ENCODE measurements at regions not wholly inside any gene's neighbourhood (a gene's known extent, or its start where the extent isn't known, plus 50 kb on each side); places are given as distances from the start of the nearest gene placed in this dataset.

- Histone ChIP-seq H3K27me3 (replicated peaks; ENCODE audit: control insufficient read depth, insufficient read depth, low read length) (no peaks in the 10 kb centered on the region), H3K36me3 (ENCODE audit: control insufficient read depth, insufficient read depth, low read length) (no peaks in the 10 kb centered on the region), H3K4me3 (replicated peaks; ENCODE audit: low read depth, low read length) (no peak overlapping the region)
- TF ChIP-seq CTCF (IDR thresholded peaks at IDR 0.05; ENCODE audit: insufficient read depth, low read length, poor library complexity, severe bottlenecking): no peak
- no peak for DNase-seq (ENCODE audit: extremely low read depth, insufficient read length)
Measured at GRCh38 chr6:48471326-48471725, 360.3 kb upstream of the PTCHD4 start.

GRCh38 chr6:48449002-48449401 lies 338.0 kb upstream of the PTCHD4 start:
- Histone ChIP-seq H3K27me3 (replicated peaks; ENCODE audit: control insufficient read depth, insufficient read depth, low read length) (no peaks in the 10 kb centered on the region), H3K36me3 (ENCODE audit: control insufficient read depth, insufficient read depth, low read length) (no peaks in the 10 kb centered on the region), H3K4me3 (replicated peaks; ENCODE audit: low read depth, low read length) (no peak overlapping the region)
- no peak for TF ChIP-seq CTCF (IDR thresholded peaks at IDR 0.05; ENCODE audit: insufficient read depth, low read length, poor library complexity, severe bottlenecking)
- DNase-seq (ENCODE audit: extremely low read depth, insufficient read length): no peak

DNA sequence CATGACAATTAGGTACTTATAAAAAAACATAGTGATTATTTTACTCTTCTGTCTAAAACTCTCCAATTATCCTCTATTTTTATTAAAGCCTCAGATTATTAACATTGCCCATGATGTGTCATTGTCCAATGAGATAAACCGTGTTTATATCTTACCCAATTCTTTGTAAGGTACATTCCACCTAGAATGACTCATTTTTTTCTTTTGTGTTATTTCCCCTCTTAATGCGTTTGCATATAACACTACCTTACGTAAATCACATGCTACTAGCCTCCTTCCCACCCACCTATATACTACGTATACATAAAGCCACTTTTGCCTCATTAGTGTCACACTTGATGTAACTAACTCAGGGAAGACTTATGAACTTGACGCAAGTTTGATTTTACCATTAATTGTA lies 336.3 kb upstream of the PTCHD4 start:
- no peak for TF ChIP-seq CTCF (IDR thresholded peaks at IDR 0.05; ENCODE audit: insufficient read depth, low read length, poor library complexity, severe bottlenecking)
- Histone ChIP-seq H3K36me3 (ENCODE audit: control insufficient read depth, insufficient read depth, low read length) (no peaks in the 10 kb centered on the region), H3K27me3 (replicated peaks; ENCODE audit: control insufficient read depth, insufficient read depth, low read length) (no peaks in the 10 kb centered on the region), H3K4me3 (replicated peaks; ENCODE audit: low read depth, low read length) (no peak overlapping the region)
- no peak for DNase-seq (ENCODE audit: extremely low read depth, insufficient read length)

DNA sequence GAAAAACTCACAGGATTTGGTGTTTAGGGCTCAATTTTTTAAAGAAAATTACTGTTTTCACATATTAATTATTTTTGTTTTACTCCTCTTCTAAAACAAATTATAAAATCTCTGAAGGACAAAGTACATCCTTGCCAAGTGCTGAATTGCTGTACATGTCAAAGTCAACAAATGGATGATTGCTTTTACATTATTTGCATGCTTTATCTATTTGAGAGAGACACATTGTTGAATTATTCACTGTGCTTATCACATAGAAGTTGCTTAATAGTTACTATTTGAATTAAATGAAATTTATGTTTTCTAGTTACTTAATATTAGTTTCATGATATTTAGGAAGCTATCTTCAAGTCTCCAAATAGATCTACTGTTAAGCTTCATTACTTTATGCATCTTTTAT lies 318.6 kb upstream of the PTCHD4 start:
- Histone ChIP-seq H3K36me3 (ENCODE audit: control insufficient read depth, insufficient read depth, low read length) (no peaks in the 10 kb centered on the region), H3K4me3 (replicated peaks; ENCODE audit: low read depth, low read length) (no peak overlapping the region), H3K27me3 (replicated peaks; ENCODE audit: control insufficient read depth, insufficient read depth, low read length) (no peaks in the 10 kb centered on the region)
- no peak for TF ChIP-seq CTCF (IDR thresholded peaks at IDR 0.05; ENCODE audit: insufficient read depth, low read length, poor library complexity, severe bottlenecking)
- no peak for DNase-seq (ENCODE audit: extremely low read depth, insufficient read length)

DNA sequence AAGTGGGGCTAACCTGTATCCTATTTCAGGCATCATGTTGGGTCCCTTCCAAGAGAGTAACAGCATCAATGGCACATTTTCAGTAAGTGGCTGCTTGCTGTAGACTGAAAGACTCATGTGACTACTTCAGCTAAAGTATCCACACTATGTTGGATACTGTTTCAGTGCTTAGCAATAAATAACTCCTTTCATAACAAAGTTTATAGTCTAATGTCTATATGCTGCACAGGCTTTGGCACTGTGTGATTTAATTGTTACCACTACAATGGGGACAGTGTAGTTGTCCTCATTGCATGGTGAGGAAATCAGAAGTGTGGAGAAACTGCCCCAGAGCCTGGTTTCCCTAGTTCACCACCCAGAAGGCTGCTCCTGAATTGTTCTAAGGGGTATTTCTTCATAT lies 318.0 kb upstream of the PTCHD4 start:
- Histone ChIP-seq H3K4me3 (replicated peaks; ENCODE audit: low read depth, low read length) (no peak overlapping the region), H3K27me3 (replicated peaks; ENCODE audit: control insufficient read depth, insufficient read depth, low read length) (no peaks in the 10 kb centered on the region), H3K36me3 (ENCODE audit: control insufficient read depth, insufficient read depth, low read length) (no peaks in the 10 kb centered on the region)
- no peak for TF ChIP-seq CTCF (IDR thresholded peaks at IDR 0.05; ENCODE audit: insufficient read depth, low read length, poor library complexity, severe bottlenecking)
- no peak for DNase-seq (ENCODE audit: extremely low read depth, insufficient read length)

DNA sequence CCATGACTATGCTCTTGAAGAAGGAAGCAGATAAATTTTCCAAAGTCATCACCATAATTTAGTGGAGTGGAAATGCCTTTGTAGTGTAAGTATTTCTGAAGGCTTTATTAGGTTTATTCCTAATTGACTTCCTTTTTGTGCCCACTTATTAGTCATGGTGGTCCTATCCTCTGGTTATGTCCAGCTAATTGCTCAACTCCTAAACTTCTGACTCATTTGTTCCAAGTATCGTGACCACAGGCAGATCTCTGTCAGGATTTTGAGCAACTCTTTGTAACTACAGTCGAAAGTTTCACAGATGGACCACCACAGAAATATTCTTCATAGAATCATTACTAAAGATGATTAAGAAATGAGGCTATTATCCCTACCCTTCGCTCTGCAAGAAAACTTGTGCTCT lies 315.6 kb upstream of the PTCHD4 start:
- DNase-seq (ENCODE audit: extremely low read depth, insufficient read length): no peak
- Histone ChIP-seq H3K36me3 (ENCODE audit: control insufficient read depth, insufficient read depth, low read length) (no peaks in the 10 kb centered on the region), H3K4me3 (replicated peaks; ENCODE audit: low read depth, low read length) (no peak overlapping the region), H3K27me3 (replicated peaks; ENCODE audit: control insufficient read depth, insufficient read depth, low read length) (no peaks in the 10 kb centered on the region)
- no peak for TF ChIP-seq CTCF (IDR thresholded peaks at IDR 0.05; ENCODE audit: insufficient read depth, low read length, poor library complexity, severe bottlenecking)
